ENCODE measurements at regions not wholly inside any gene's neighbourhood (a gene's known extent, or its start where the extent isn't known, plus 50 kb on each side); places are given as distances from the start of the nearest gene placed in this dataset.
A peak's percentile ranks its signal among the peaks of the same experiment; 100 is the strongest.

DNA sequence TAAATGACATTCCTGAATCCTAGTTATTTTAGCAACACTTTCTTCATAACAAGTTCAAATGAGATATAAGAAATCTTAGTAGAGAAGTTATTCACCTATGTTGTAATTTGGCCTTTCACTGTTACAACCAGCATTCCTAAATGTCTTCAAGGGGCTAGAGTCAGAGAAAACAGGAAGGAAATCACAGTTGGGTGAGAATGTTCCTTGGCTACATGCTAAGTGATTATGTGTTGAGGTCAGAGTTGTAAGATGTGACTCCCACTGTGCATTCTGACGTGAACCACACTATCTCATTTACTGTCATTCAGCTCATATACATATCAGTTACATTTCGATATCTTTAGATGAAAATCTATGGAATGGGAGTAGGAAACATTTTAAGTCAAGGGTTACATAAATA, 51.0 kb upstream of the MLIP start:
- no peak overlapping the region for H3K9ac ChIP-seq (ENCODE audit: low read length)
- no peak overlapping the region for H3K4me3 ChIP-seq (ENCODE audit: insufficient read depth, low read depth, low read length)
- H4K20me1 ChIP-seq (ENCODE audit: insufficient read depth, low read length), result no peaks in the 10 kb centered on the region
- peak overlapping the region; percentile 13 for H3K27ac Mint-ChIP-seq (ENCODE audit: unreplicated experiment)
- no peak overlapping the region for H3K27ac ChIP-seq (ENCODE audit: low read depth, low read length)
- H3K4me2 ChIP-seq (ENCODE audit: low read length), result no peak overlapping the region
- no peak overlapping the region for H3K4me3 Mint-ChIP-seq (ENCODE audit: unreplicated experiment)
- no peaks in the 10 kb centered on the region for H3K9me3 ChIP-seq (ENCODE audit: insufficient read depth, low read depth, low read length)
- no peaks in the 10 kb centered on the region for H3K79me2 ChIP-seq (ENCODE audit: insufficient read depth, low read length)
- no peaks in the 10 kb centered on the region for H3K27me3 ChIP-seq (ENCODE audit: insufficient read depth, low read length)
- no peak overlapping the region for H2AFZ ChIP-seq (ENCODE audit: low read depth, low read length)
- TF ChIP-seq, protein P1, sequence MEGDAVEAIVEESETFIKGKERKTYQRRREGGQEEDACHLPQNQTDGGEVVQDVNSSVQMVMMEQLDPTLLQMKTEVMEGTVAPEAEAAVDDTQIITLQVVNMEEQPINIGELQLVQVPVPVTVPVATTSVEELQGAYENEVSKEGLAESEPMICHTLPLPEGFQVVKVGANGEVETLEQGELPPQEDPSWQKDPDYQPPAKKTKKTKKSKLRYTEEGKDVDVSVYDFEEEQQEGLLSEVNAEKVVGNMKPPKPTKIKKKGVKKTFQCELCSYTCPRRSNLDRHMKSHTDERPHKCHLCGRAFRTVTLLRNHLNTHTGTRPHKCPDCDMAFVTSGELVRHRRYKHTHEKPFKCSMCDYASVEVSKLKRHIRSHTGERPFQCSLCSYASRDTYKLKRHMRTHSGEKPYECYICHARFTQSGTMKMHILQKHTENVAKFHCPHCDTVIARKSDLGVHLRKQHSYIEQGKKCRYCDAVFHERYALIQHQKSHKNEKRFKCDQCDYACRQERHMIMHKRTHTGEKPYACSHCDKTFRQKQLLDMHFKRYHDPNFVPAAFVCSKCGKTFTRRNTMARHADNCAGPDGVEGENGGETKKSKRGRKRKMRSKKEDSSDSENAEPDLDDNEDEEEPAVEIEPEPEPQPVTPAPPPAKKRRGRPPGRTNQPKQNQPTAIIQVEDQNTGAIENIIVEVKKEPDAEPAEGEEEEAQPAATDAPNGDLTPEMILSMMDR (IDR thresholded peaks at IDR 0.05; ENCODE audit: insufficient read depth, low read depth, low read length), result no peak
- no peaks in the 10 kb centered on the region for H3K36me3 ChIP-seq (ENCODE audit: insufficient read depth, low read length)
- H3K4me1 ChIP-seq (ENCODE audit: insufficient read depth, low read length), result no peaks in the 10 kb centered on the region
- no peaks in the 10 kb centered on the region for H3K36me3 Mint-ChIP-seq (ENCODE audit: low read depth, unreplicated experiment)
- no peaks in the 10 kb centered on the region for H3K9me3 Mint-ChIP-seq (ENCODE audit: unreplicated experiment)
- FAIRE-seq (peak; percentile 73), DNase-seq (ENCODE audit: low read depth) (peak; percentile 53)
- no peaks in the 10 kb centered on the region for H3K27me3 Mint-ChIP-seq (ENCODE audit: low read depth, unreplicated experiment)
- H3K4me1 Mint-ChIP-seq (ENCODE audit: low read depth, unreplicated experiment), result peaks cover 18% of the 10 kb centered on the region

Data from astrocyte (in vitro differentiated cells and primary cell).